ENCODE measurements at regions not wholly inside any gene's neighbourhood (a gene's known extent, or its start where the extent isn't known, plus 50 kb on each side); places are given as distances from the start of the nearest gene placed in this dataset.

- DNase-seq: no peak
These were observed 98.6 kb upstream of the TAB2 start for GRCh38 chr6:149218915-149219314.

- DNase-seq: no peak
These were observed 96.4 kb upstream of the TAB2 start for GRCh38 chr6:149220882-149221773.

DNA sequence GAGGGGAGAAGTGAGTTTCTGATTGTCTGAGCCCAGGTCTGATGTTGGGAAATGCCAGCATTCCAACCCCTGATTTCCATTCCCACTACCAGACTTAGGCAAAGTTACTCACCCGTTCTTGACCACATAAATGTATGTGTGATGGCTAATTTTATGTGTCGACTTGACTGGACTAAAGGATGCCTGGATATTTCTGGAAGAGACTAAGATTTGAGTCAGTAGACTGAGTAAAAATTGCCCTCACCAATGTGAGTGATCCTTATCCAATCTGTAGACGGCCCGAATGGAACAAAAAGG, 95.8 kb upstream of the TAB2 start:
- no peak for DNase-seq

GRCh38 chr6:149223120-149223903, 94.2 kb upstream of the TAB2 start:
- no peak for DNase-seq

- DNase-seq: no peak
These were observed 93.6 kb upstream of the TAB2 start for GRCh38 chr6:149223904-149224351.

- no peak for DNase-seq
These were observed 93.1 kb upstream of the TAB2 start for GRCh38 chr6:149224399-149224798.

GRCh38 chr6:149225370-149225769, 92.1 kb upstream of the TAB2 start:
- no peak for DNase-seq

DNA sequence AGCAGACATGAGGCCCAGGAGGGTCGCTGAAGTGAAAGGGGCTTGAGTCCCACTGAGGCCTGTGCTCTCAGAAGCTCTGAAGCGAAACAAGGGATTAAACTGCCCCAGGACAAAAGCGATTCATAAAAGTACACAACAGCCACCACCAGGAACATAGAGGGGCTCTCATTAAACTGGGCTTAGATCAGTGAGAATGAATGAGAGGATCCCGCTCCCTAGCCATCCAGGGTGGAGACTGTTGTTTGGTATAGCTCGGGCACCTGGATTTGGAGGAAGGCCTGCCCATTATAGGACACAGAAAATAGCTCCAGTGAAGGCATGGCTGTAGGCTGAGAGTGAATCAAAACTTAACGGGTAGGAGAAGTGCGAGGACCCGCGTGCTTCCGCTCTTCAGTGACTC, 91.6 kb upstream of the TAB2 start:
- DNase-seq: no peak

GRCh38 chr6:149227796-149228195, 89.7 kb upstream of the TAB2 start:
- no peak for DNase-seq

GRCh38 chr6:149228311-149228955, 89.1 kb upstream of the TAB2 start:
- peak; percentile 46 to 83 for DNase-seq

- DNase-seq: no peak
These were observed 88.4 kb upstream of the TAB2 start for GRCh38 chr6:149229096-149229495.

- DNase-seq: no peak
These were observed 86.6 kb upstream of the TAB2 start for GRCh38 chr6:149230712-149231460.

GRCh38 chr6:149231778-149232177, 85.7 kb upstream of the TAB2 start:
- no peak for DNase-seq

DNA sequence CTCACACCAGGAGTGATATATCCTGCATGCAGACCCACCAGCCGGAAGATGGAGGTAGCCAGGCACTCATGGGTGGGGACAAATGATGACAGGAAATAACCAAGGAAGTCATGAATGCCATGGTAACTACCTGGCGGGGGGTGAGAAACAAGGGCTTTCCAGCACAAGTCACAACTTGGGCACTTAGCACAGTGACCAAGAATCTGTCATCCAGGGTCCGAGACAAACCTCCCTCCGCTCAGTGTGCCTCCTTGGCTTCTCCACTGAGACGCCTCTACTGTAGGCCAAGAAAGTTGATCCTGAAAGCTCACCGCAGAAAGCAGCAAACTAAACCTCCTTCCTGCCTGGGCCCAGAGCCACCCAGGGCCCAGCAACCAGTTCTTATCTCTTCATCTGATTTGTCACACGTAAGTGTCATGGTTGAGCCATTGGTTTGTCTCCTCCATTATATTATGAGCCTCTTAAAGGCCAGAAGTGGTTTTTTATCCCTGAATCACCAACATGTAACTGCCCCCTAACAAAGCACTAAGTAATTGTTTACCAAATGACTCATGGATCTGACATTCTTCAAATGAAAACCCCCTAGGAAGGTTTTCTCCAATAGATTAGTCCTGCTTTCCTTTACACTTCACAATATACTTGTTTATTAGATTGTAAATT, 84.3 kb upstream of the TAB2 start:
- DNase-seq: no peak

DNA sequence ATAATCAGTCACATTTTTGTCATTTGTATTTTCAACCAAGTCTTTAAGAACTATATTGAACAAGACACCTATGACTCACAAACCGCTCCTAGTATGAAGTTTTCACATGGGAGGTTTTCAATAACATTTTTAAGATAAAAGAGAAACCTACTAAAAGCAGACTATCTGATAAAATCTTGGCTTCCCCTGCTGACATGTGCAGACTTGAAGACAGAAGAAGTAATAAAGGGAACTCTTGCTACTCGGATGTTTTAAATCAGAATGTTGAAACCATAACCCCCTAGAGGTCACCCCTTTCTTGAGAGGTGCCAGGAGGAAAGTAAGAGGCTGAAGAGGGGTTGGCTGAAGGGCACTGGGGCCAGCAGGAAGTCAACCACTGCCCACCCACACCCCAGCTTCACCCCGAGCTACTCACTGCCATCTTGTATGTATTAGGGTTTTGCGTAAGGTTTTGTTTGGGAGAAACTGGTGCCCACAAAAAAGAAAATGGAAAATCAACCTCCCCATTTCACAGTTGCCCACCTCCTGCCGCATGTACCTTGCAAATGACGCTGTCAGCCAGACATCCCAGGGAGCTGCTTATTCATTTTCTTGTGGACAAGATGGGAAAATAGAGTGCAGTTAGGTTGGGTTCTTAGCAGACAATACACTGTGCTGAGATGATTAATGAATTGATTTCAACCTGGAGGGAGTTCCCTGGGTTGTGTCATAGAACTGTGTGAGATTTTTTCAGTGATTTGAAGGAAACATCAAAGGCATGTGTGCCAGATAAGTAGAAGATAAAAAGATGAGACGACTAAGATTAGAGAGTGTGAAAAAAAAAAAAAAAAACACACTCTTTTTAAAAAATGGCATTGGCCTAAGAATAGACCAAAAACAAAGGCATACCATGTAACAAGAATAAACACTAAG, 83.2 kb upstream of the TAB2 start:
- no peak for DNase-seq

DNA sequence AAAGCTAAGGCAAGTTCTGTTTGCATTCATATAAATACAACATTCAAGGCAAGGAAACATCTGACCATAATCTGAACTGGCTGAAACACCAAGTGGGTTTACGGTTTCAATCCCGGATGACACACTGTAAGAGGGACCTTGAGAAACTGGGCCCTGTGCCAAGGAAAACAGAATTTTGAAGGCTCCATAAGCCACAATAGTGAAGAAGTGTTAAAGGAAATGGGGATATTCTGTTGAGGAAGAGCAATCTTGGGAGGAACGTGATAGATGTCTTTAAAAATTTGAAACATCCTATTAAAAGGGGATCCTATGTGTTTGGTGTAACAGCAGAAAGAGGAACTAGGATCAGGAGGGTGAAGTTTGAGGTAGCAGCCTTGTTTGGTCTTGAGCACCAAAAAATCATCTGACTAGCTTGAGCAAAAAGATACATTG, 82.4 kb upstream of the TAB2 start:
- peak; percentile 47 to 71 for DNase-seq

- DNase-seq: no peak
These were observed 80.9 kb upstream of the TAB2 start for GRCh38 chr6:149236589-149236988.

DNA sequence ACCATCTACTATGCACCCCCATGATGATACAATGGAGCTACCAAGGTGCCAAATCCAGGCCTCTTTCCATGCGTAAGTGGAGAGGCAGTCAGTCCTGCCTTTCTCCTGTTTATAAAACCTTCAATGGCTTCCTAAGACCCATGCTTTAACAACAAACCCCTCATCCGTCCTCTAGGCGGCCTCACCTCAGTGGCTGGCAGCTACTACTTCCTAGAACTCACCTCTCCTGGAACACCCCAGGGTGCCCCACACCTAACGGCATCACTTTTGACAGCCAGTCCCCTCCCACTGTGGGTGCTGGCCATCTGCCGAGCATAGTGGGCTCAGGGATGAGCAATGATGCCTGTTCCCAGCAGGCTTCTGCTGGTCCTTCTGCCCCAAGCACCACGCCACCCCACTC, 80.0 kb upstream of the TAB2 start:
- DNase-seq: no peak

DNA sequence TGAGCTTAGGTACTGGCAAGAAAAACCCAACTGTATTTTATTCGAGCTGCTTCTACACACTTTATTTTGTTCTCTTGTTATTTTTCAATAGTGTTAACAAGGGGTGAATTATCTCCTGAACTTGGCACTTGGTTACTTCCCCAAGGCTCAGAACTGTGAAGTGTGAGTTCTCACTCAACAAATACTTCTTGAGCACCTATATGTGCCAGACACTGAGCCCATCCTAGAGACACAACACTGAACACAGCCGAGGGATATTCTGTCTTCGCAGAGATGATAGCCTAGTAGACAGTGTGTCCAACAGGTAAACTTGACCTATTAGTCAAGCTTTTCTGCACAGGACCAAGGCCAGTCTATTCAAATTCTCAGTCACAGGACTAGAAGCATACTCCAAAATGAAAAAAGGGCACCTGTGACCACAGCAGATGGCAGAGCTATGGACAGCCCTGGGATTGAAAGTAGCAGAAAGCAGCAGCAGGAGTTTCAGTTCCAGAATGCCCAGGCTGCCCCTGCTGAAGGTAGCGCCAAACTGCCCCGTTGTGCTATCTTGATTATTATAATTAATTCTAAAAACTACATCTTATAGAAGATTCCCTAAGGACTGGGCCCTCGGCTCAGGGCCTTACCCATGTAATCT, 77.8 kb upstream of the TAB2 start:
- no peak for DNase-seq

GRCh38 chr6:149242883-149243282, 74.6 kb upstream of the TAB2 start:
- DNase-seq: no peak

DNA sequence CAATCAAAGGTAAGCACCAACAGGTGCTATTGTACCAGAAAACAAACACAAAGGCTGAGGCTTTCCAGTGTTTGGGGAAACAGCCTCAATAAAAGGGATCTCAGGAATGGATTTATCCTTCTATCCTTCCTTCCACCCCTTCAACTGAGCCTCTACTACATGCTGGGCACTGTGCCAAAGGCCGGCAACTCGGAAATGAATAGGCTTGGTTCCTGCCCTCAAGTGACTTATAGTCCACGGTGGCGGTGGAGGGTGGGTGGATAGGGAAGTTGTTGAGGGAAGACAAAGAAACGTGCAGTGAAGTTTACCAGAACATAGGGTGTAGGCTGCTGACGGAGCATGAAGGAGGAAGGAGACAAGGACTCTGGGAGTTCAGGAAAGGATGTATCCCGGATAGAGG, 73.4 kb upstream of the TAB2 start:
- no peak for DNase-seq

Data from NCI-H524 (cell line).